Body of pancreas (tissue), 4 donors: ENCODE measurements at regions not wholly inside any gene's neighbourhood (a gene's known extent, or its start where the extent isn't known, plus 50 kb on each side); places are given as distances from the start of the nearest gene placed in this dataset.

Experiments
- POLR2A ChIP-seq, 3 donors: fragments of 450-650 bp; IDR thresholded peaks; one replicate each; pipeline ENCODE4 v1.6.1; 2016; ENCODE audit warnings: antibody characterized with exemption in 3 of 3, mild to moderate bottlenecking in 2 of 3
- TF ChIP-seq, protein P1 (sequence below), 7 experiments: fragments of 450-650 bp in 4 of 7; fragments of 200-600 bp in 3 of 7; sonication (generic) in 3 of 7; IDR thresholded peaks; one replicate each; pipeline ENCODE4 v1.5.1; 2016 to 2019; ENCODE audit warnings: antibody characterized with exemption in 7 of 7

GRCh38 chr14:83660597-83660996 is 1869.3 kb upstream of the FLRT2 start:
- no peak for TF ChIP-seq POLR2A (IDR thresholded peaks at IDR 0.05)
- TF ChIP-seq, protein P1, sequence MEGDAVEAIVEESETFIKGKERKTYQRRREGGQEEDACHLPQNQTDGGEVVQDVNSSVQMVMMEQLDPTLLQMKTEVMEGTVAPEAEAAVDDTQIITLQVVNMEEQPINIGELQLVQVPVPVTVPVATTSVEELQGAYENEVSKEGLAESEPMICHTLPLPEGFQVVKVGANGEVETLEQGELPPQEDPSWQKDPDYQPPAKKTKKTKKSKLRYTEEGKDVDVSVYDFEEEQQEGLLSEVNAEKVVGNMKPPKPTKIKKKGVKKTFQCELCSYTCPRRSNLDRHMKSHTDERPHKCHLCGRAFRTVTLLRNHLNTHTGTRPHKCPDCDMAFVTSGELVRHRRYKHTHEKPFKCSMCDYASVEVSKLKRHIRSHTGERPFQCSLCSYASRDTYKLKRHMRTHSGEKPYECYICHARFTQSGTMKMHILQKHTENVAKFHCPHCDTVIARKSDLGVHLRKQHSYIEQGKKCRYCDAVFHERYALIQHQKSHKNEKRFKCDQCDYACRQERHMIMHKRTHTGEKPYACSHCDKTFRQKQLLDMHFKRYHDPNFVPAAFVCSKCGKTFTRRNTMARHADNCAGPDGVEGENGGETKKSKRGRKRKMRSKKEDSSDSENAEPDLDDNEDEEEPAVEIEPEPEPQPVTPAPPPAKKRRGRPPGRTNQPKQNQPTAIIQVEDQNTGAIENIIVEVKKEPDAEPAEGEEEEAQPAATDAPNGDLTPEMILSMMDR (IDR thresholded peaks at IDR 0.05): no peak
